Left kidney (tissue), 1 donor: ENCODE measurements at regions not wholly inside any gene's neighbourhood (a gene's known extent, or its start where the extent isn't known, plus 50 kb on each side); places are given as distances from the start of the nearest gene placed in this dataset.
"Not testable (repeated sequence)": the region's sequence is repeated elsewhere in the genome, so short reads cannot be mapped to it uniquely, and the experiment has no call there.

Experiments used
- DNase-seq: peaks from one replicate; pipeline ENCODE4 v3.0.0-alpha.2; 2013

GRCh38 chr5:158602981-158603380, 496.7 kb downstream of the EBF1 start:
- no peak for DNase-seq

DNA sequence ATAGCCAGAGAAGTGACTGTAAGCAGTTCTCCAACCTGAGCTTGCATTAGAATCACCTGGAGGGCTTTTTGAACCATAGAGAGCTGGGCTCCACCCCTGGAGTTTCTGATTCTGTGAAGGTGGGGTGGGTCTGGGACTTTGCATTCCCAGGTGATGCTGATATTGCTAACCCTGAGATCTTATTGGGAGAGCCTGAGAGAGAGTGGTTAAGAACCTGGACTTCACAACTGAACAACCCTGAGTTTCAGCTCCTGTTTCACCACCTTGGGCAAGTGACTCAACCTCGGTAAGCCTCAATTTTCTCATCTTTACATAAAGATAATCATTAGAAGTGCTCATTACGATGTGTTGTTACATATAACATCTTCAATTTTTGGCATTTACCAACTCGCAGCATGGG, 498.6 kb downstream of the EBF1 start:
- no peak for DNase-seq

GRCh38 chr5:158600679-158601078, 499.0 kb downstream of the EBF1 start:
- no peak for DNase-seq

GRCh38 chr5:158599157-158599556, 500.6 kb downstream of the EBF1 start:
- DNase-seq = no peak

DNA sequence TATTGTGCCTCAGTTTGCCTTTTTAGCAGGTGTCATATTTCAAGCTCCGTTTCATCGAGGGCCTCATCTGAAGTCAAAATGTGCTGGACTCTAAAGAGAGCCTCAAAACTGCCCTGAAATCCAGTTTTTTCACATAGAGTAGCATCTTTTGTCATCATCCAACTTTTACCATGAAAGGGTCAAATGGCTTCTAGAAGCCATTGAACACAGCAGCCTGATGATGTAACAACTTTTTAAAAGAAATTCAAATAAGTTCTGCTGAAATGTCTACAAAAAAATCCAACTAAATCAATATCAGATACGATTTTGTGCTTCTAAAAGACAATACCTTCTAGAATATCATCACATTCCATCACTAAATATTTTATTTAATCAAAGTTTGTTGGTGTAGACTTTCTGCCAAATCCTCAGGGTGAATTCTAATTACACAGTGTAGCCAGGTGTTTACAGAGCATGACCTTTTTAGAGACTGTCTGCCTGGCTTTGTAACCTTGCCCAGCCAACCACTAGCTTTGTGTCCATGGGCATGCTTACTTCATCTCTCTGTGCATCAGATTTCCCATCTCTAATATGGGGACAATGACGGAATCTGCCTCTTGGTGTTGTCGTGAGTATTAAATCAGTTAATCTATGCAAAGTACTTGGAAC, 505.0 kb downstream of the EBF1 start:
- DNase-seq = no peak

DNA sequence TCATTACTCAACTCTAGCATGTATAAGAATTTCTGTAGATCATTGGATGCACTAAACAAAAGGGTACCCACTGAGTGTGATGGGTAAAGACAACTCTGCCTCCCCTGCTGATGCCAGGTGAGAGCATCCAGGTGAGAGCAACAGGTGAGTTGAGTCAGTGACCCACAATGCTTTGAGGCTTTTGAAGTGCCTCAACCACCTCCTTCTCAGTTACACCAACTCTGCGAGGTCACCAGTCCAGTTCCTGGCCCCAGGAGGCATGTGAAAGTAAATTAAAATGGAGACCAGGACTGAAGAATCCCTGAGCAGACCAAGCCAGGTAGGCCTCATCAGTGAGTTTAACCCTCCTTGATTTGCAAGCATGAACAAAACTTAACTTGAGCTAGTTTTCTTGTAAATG, 505.8 kb downstream of the EBF1 start:
- DNase-seq = no peak

- DNase-seq = peak; percentile 60
Measured at GRCh38 chr5:158591301-158591863, 508.3 kb downstream of the EBF1 start.

GRCh38 chr5:158590746-158591300, 508.9 kb downstream of the EBF1 start:
- no peak for DNase-seq

DNA sequence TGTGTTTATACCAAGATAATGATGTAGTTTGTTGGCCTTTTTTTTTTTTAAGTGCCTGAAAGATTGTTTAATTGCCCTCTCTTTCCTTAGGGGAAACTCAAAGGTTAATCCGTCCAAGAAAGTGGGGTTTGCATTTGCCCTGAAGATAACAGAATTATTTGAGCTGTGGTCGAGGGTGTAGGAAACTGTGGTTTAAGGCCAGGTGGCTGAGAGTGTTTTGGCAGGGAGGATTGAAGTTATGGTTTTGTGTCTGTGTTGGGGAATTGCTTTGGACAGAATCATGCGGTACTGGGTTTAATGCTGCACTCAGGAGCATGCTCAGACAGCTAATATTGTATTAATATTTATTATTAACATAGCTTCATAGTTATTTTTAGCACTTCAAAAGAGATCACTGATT, 509.8 kb downstream of the EBF1 start:
- no peak for DNase-seq

DNA sequence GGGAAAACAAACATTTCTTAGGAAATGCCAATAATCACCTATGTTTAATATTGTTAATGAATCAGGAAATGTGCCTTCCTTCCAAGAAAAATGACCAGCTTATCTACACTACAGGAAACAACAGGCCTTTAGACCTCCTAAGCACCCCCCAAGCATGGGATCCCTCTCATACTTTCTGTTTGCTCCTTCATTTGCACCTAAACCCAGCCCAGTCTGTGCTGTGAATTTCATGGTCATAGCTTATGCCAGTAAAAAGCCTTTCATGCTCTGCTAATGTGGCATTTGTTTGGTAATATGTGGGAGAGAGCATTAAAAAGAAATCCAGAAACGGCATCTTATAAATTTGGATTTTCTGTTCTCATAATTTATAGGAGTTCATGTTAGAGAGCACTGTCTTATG, 511.1 kb downstream of the EBF1 start:
- no peak for DNase-seq

DNA sequence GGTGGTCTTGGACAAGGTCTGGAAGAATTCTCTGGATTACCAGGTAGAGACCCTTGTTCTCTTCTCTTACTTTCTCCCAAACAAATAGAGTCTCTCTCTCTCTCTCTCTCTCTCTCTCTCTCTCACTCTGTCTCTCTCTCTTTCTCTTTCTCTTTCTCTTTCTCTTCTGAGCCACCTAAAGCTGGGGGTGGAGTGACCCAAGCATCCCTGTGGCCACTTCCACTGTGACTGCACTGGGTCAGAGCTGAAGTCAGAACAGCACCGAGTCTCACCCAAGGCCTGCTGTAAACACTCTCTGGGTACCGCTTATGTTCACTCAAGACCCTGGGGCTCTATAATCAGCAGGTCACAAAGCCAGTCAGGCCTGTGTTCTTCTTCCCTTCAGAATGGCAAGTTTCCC, 513.7 kb downstream of the EBF1 start:
- DNase-seq = no peak

DNA sequence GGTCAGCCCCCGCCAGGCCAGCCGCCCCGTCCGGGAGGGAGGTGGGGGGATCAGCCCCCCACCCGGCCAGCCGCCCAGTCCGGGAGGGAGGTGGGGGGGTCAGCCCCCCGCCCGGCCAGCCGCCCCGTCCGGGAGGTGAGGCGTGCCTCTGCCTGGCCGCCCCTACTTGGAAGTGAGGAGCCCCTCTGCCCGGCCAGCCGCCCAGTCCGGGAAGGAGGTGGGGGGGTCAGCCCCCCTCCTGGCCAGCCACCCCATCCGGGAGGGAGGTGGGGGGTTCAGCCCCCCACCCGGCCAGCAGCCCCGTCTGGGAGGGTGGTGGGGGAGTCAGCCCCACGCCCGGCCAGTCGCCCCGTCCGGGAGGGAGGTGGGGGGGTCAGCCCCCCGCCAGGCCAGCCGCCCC, 517.0 kb downstream of the EBF1 start:
- DNase-seq = not testable (repeated sequence)

GRCh38 chr5:158573829-158574228, 525.9 kb downstream of the EBF1 start:
- no peak for DNase-seq

DNA sequence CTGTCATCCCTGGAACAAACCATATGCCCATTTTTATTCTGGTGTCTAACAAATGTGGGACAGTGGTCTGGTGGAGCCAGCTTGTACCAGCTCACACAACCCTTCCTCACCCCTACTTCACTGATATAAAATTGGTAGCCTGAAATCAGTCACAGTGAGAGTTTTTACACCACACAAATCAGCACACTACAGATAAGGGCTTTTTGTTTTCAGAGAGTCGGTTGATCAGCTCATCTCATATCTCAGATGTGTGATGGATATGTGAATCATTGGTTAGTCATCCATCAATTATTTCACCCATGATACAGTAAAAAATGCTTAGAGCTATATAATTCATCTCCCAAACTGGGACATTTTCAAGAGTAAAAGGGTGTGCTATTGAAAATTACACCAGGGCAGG, 529.2 kb downstream of the EBF1 start:
- no peak for DNase-seq

- no peak for DNase-seq
Measured at GRCh38 chr5:158569534-158569933, 530.2 kb downstream of the EBF1 start.

GRCh38 chr5:158565017-158565789, 534.5 kb downstream of the EBF1 start:
- no peak for DNase-seq

DNA sequence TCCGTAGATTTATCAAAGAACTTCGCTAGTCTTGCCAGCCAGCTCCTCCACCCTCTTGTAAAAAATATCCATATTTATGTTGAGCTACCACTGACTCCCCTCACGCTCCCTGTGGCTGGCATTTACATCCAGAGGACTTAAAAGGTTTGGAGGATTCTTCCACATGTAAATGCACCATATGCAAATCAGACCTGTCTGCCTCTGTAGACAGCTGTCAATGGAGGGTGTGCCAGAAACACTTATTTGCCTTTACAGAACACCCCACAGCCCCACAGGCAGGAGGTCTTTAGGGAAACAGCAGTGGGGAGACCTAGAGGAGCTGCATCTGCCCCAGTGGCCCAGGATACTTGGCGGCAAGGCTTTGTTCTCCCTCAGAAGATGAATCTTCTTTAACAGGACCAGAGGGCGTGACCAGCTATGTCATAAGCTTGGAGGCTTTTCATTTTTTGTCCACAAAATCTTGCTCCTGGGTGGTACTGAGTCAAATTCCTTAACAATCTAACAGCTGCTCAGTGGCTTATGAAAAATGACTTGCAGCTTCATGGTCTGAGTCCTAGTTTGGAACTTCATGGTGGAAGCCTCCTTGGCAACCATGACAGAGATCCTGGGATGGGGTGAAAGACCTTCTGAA, 535.8 kb downstream of the EBF1 start:
- no peak for DNase-seq

GRCh38 chr5:158561562-158562190, 538.0 kb downstream of the EBF1 start:
- DNase-seq = no peak

- no peak for DNase-seq
Measured at GRCh38 chr5:158560170-158560569, 539.5 kb downstream of the EBF1 start.

DNA sequence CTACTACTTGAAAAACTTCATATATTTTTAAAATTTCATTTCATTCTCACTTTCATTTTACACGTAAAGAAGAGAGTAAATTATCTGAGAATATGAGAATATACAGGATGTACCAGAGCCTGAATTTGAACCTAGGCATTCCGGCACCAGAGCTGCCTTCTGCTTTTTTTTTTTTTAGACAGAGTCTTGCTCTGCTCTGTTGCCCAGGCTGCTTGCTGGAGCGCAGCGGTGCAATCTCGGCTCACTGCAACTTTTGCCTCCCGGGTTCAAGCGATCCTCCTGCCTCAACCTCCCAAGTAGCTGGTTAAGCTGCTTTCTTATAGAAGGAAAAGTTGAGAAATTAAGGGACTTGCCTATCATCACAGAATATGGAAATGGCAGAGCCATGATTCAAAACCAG, 540.1 kb downstream of the EBF1 start:
- no peak for DNase-seq

DNA sequence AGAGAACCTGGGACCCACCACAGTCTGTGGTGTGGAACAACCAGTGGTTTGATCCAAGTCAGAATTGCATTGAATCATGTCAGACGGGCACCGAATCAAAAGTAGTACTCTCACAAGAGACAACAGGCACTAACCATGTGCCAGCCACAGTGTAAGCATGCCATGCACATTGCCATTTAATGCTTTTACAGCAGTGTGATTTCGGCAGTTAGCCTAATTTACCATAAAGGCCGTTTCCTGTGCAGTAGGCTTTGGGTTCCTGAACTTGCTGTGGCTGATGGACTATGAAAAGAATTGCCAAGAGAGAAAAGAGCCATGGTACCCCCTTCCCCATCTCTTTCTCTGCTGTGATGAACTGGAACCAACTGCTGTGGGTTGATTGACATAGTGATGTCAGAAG, 540.6 kb downstream of the EBF1 start:
- no peak for DNase-seq

- DNase-seq = no peak
Measured at GRCh38 chr5:158553962-158554336, 545.8 kb downstream of the EBF1 start.
